ENCODE measurements at regions not wholly inside any gene's neighbourhood (a gene's known extent, or its start where the extent isn't known, plus 50 kb on each side); places are given as distances from the start of the nearest gene placed in this dataset.

DNA sequence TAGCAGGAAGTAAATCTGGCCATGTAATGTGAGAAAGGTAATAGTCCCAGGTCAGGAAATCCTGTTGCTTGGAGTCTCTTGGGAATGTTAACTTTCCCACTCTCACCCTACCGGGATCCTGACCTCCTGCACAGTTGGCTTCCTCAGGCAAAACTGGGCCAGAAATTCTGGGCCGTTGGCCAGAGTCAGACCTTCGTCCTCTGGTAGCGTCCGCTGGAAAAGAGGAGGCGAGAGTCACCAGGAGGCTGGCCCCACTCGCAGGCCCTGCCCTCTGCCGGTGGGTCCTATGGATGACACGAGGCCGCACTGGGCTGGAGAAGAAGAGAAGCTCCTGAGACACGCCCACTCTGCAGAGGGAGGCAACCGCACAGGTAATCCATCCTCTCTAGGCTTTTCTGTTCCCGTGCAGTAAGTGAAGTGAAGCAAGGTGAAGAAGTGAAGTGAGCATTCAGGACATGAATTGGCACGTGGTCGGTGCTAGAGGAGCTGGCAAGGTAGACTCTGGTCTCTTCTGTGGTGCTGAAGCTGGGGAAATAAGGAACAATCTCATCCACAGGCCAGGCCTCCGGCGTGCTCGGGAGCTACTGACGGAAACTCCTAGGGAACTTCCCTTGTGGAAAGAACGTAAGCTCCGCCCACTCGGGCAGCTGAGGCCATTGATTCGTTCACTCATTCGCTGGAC is 182.7 kb upstream of the GLI2 start:
- H3K9me3 Mint-ChIP-seq (ENCODE audit: insufficient read depth) = no peaks in the 10 kb centered on the region
- H3K36me3 Mint-ChIP-seq (ENCODE audit: low read depth) = no peaks in the 10 kb centered on the region
- no peak overlapping the region for H3K4me3 Mint-ChIP-seq
- no peaks in the 10 kb centered on the region for H3K4me1 Mint-ChIP-seq (ENCODE audit: low read depth)
- ATAC-seq (peak; percentile 85), DNase-seq (peak; percentile 52)
- CTCF ChIA-PET = interaction anchor here (0.6 to 1.5 kb wide), 5 partner anchors 8 to 1138 kb away, joined by 3 to 4 read pairs (median 3); no protein-coding TSS in a partner anchor
- H3K27me3 Mint-ChIP-seq (ENCODE audit: low read depth) = peaks cover 15% of the 10 kb centered on the region
- no peak overlapping the region for H3K27ac Mint-ChIP-seq
- POLR2A ChIA-PET = no interaction called here

DNA sequence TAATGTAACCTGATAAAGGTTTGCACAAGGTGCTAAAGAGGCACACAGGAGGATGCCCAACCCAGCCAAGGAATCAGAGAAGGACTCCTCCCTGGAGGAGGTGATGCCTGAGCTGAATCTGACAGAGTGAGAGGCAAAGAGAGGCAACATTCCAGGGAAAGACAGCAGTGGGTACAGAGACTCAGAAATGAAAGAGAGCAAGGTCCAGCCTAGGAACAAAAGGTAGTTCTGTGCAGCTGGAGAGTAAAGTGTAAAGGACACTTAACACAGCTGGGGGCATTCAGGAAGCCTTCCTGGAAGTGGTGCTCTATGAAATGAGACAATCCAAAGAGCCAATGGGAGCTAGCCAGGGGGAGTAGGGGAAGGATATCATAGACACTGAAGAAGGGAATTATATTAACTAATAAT is 181.0 kb upstream of the GLI2 start:
- Mint-ChIP-seq H3K36me3 (ENCODE audit: low read depth) (no peaks in the 10 kb centered on the region), H3K4me3 (no peak overlapping the region), H3K27me3 (ENCODE audit: low read depth) (peaks cover 15% of the 10 kb centered on the region), H3K27ac (no peak overlapping the region), H3K9me3 (ENCODE audit: insufficient read depth) (no peaks in the 10 kb centered on the region), H3K4me1 (ENCODE audit: low read depth) (no peaks in the 10 kb centered on the region)
- ChIA-PET POLR2A (no interaction called here), CTCF (no interaction called here)
- ATAC-seq (no peak), DNase-seq (no peak)

- Mint-ChIP-seq H3K27ac (no peak overlapping the region), H3K4me3 (no peak overlapping the region), H3K9me3 (ENCODE audit: insufficient read depth) (no peaks in the 10 kb centered on the region), H3K4me1 (ENCODE audit: low read depth) (no peaks in the 10 kb centered on the region), H3K36me3 (ENCODE audit: low read depth) (no peaks in the 10 kb centered on the region), H3K27me3 (ENCODE audit: low read depth) (peaks cover 15% of the 10 kb centered on the region)
- CTCF ChIA-PET = no interaction called here
- ATAC-seq (no peak), DNase-seq (no peak)
- POLR2A ChIA-PET = no interaction called here
Measured at GRCh38 chr2:120555092-120555491, 180.6 kb upstream of the GLI2 start.

DNA sequence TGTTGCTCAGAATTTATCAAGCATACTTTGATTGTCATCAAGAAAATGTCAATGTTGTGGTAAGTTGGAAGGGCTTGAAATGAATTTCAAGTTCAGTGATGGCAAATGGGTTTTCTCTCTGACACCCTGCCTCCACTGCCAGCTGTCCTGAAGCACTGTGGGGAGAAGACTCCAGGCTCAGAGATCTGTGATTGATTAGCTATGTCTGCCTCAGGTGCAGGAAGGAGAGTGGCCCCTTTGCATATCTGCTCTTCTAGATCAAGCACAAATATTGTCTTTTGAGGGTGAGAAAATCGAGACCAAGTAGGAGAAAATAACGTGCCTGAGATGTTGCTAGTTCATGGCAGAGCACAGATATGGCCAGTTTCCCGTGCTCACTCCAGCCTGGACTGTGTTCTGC is 178.8 kb upstream of the GLI2 start:
- Mint-ChIP-seq H3K27me3 (ENCODE audit: low read depth) (peaks cover 15% of the 10 kb centered on the region), H3K36me3 (ENCODE audit: low read depth) (no peaks in the 10 kb centered on the region), H3K4me1 (ENCODE audit: low read depth) (no peaks in the 10 kb centered on the region), H3K4me3 (no peak overlapping the region), H3K27ac (no peak overlapping the region), H3K9me3 (ENCODE audit: insufficient read depth) (no peaks in the 10 kb centered on the region)
- POLR2A ChIA-PET = no interaction called here
- CTCF ChIA-PET = no interaction called here
- DNase-seq (no peak), ATAC-seq (no peak)

- H3K4me1 Mint-ChIP-seq (ENCODE audit: low read depth) = no peaks in the 10 kb centered on the region
- ChIA-PET POLR2A (no interaction called here), CTCF (no interaction called here)
- H3K27ac Mint-ChIP-seq = no peak overlapping the region
- no peaks in the 10 kb centered on the region for H3K9me3 Mint-ChIP-seq (ENCODE audit: insufficient read depth)
- no peaks in the 10 kb centered on the region for H3K36me3 Mint-ChIP-seq (ENCODE audit: low read depth)
- DNase-seq (no peak), ATAC-seq (no peak)
- no peak overlapping the region for H3K4me3 Mint-ChIP-seq
- H3K27me3 Mint-ChIP-seq (ENCODE audit: low read depth) = peaks cover 12% of the 10 kb centered on the region
Measured at GRCh38 chr2:120558847-120559246, 176.8 kb upstream of the GLI2 start.

DNA sequence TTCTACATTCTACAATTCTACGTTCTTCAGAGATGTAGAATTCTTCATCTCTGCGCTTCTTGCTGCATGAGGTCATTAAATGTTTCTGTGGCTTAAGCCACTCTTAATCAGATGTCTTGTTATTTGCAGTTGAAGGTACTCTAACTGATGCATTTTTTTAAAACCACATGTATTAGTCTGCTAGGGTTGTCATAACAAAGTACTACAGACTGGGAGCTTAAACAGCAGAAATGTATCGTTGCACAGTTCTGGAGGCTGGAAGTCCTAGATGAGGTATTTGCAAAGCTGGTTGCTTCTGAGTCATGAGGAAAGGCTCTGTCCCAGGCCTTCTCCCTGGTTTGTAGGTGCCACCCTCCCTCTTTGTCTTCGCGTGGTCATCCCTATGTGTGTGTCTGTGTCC is 176.3 kb upstream of the GLI2 start:
- ChIA-PET POLR2A (no interaction called here), CTCF (no interaction called here)
- DNase-seq (no peak), ATAC-seq (no peak)
- Mint-ChIP-seq H3K4me1 (ENCODE audit: low read depth) (no peaks in the 10 kb centered on the region), H3K9me3 (ENCODE audit: insufficient read depth) (no peaks in the 10 kb centered on the region), H3K27ac (no peak overlapping the region), H3K27me3 (ENCODE audit: low read depth) (peaks cover 12% of the 10 kb centered on the region), H3K36me3 (ENCODE audit: low read depth) (no peaks in the 10 kb centered on the region), H3K4me3 (no peak overlapping the region)

- no peak overlapping the region for H3K4me3 Mint-ChIP-seq
- POLR2A ChIA-PET = no interaction called here
- no peaks in the 10 kb centered on the region for H3K9me3 Mint-ChIP-seq (ENCODE audit: insufficient read depth)
- ATAC-seq = no peak
- DNase-seq = no peak
- H3K4me1 Mint-ChIP-seq (ENCODE audit: low read depth) = no peaks in the 10 kb centered on the region
- CTCF ChIA-PET = no interaction called here
- H3K36me3 Mint-ChIP-seq (ENCODE audit: low read depth) = no peaks in the 10 kb centered on the region
- peaks cover 8% of the 10 kb centered on the region for H3K27me3 Mint-ChIP-seq (ENCODE audit: low read depth)
- H3K27ac Mint-ChIP-seq = no peak overlapping the region
Measured at GRCh38 chr2:120560330-120560729, 175.3 kb upstream of the GLI2 start.

DNA sequence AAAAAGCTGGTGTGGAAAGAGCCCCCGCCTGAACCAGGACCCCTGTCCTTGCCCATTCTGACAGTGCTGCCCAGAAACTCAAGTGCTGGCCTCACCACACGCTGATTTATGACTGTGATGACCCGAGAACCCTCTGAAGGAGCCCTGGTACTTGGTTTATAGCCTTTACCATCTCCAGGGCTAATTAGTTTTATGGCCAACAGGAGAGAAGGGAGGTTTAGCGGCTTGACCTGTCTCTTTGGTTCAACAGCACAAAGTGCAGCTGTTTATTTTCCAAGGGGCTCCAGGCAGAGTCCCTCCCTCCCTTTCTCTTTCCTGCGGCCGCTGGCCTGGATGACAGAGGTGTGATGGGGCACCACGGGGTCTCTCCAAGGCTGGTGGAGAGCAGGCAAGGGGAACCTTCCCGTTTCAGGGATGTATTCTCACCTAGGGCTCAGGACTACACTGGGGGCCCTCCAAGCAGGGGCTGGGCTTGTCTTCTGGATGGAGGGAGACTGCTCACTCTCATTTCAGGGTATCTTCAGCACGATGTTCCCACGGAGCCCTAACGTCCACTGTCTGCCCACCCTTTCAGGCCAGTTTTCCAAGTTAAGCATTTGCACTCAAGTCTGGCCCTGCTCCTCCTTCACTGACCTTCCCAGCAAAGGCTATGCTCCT is 174.2 kb upstream of the GLI2 start:
- no peak for ATAC-seq
- Mint-ChIP-seq H3K36me3 (ENCODE audit: low read depth) (no peaks in the 10 kb centered on the region), H3K9me3 (ENCODE audit: insufficient read depth) (no peaks in the 10 kb centered on the region), H3K4me3 (no peak overlapping the region), H3K27ac (no peak overlapping the region), H3K4me1 (ENCODE audit: low read depth) (no peaks in the 10 kb centered on the region), H3K27me3 (ENCODE audit: low read depth) (peaks cover 5% of the 10 kb centered on the region)
- DNase-seq = no peak
- POLR2A ChIA-PET = no interaction called here
- CTCF ChIA-PET = no interaction called here

DNA sequence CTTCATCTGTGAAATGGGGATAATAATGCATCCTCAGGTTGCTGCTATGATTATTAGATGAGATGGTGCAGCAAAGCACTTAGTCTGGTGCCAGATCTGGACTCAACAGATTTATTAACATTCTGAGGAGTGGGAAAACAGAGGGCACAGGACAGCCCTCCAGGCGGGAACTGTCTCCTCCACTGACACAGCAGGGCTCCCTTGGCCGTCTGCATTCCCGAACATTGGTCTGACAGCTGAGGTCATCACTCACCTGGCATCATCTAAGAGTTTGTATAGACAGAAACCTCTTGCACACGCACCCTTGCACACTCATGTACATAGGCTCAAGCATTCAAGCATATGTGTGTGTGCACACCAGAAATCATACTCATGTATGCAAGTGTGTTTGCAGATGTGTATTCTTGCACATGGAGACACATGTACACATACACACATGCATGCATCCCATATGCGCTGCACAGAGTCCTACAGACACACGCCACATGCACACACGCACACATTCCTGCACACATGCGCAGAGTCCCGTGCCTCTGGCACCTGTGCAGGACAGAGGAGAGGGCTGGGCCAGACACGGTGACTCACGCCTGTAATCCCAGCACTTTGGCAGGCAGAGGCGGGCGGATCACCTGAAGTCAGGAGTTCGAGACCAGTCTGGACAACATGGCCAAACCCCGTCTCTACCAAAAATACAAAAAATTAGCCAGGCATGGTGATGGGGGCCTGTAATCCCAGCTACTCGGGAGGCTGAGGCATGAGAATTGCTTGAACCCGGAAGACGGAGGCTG is 173.3 kb upstream of the GLI2 start:
- no peaks in the 10 kb centered on the region for H3K4me1 Mint-ChIP-seq (ENCODE audit: low read depth)

DNA sequence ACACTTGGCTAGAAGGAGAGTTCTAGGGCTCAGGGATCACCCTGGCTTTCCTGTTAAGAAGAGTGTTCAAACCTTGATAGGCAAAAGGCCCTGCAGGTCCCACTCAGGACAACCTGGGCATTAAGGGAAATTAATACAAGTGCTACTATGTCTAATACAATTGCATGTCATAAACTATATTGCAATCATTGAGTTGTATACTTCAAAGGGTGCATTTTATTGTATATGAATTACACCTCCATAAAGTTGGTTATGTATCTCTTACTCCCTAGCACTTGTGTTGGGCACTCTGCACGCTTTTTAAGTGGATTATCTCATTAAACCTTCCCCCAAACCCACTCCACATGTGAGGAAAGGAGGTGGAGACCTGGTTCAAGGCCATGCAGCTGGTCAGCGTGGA is 172.1 kb upstream of the GLI2 start:
- H3K4me1 Mint-ChIP-seq (ENCODE audit: low read depth) = no peaks in the 10 kb centered on the region
- no peak overlapping the region for H3K4me3 Mint-ChIP-seq
- CTCF ChIA-PET = no interaction called here
- ATAC-seq = no peak
- H3K27me3 Mint-ChIP-seq (ENCODE audit: low read depth) = no peaks in the 10 kb centered on the region
- no peak for DNase-seq
- POLR2A ChIA-PET = no interaction called here
- H3K9me3 Mint-ChIP-seq (ENCODE audit: insufficient read depth) = no peaks in the 10 kb centered on the region
- no peaks in the 10 kb centered on the region for H3K36me3 Mint-ChIP-seq (ENCODE audit: low read depth)
- H3K27ac Mint-ChIP-seq = no peak overlapping the region

More for the DNA sequence above, 173.3 kb upstream of the GLI2 start:
- no peaks in the 10 kb centered on the region for H3K27me3 Mint-ChIP-seq (ENCODE audit: low read depth)
- DNase-seq = no peak
- H3K36me3 Mint-ChIP-seq (ENCODE audit: low read depth) = no peaks in the 10 kb centered on the region
- no peak for ATAC-seq
- CTCF ChIA-PET = no interaction called here
- no peak overlapping the region for H3K4me3 Mint-ChIP-seq
- no peak overlapping the region for H3K27ac Mint-ChIP-seq
- POLR2A ChIA-PET = no interaction called here
- no peaks in the 10 kb centered on the region for H3K9me3 Mint-ChIP-seq (ENCODE audit: insufficient read depth)

GRCh38 chr2:120564213-120565094 is 171.2 kb upstream of the GLI2 start:
- CTCF ChIA-PET = no interaction called here

DNA sequence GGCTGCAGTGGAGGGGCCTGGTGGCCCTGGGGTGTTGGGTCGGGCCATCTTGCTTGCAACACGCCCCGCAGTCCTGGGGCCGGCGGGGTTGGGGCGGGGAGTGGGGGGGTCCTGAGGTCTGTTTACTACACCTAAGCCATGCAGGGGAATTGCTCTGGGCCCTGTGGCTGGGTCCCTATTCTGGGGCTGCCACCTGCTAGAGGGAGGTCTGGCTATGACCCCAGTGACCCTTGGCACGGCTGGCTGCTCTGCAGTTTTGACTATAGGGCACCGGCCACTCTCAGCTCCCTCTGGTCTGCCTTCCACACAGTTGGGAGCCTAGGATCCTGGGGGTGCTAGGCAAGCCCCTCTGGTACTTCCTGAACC is 170.6 kb upstream of the GLI2 start:
- ATAC-seq = no peak
- Mint-ChIP-seq H3K36me3 (ENCODE audit: low read depth) (no peaks in the 10 kb centered on the region), H3K9me3 (ENCODE audit: insufficient read depth) (no peaks in the 10 kb centered on the region)

More at GRCh38 chr2:120564213-120565094, 171.2 kb upstream of the GLI2 start:
- H3K9me3 Mint-ChIP-seq (ENCODE audit: insufficient read depth) = no peaks in the 10 kb centered on the region
- H3K27me3 Mint-ChIP-seq (ENCODE audit: low read depth) = no peaks in the 10 kb centered on the region
- no peaks in the 10 kb centered on the region for H3K4me1 Mint-ChIP-seq (ENCODE audit: low read depth)
- POLR2A ChIA-PET = no interaction called here
- DNase-seq (no peak), ATAC-seq (no peak)
- no peak overlapping the region for H3K4me3 Mint-ChIP-seq
- no peak overlapping the region for H3K27ac Mint-ChIP-seq
- H3K36me3 Mint-ChIP-seq (ENCODE audit: low read depth) = no peaks in the 10 kb centered on the region

More for the DNA sequence above, 170.6 kb upstream of the GLI2 start:
- Mint-ChIP-seq H3K27me3 (ENCODE audit: low read depth) (no peaks in the 10 kb centered on the region), H3K27ac (no peak overlapping the region), H3K4me1 (ENCODE audit: low read depth) (no peaks in the 10 kb centered on the region), H3K4me3 (no peak overlapping the region)
- DNase-seq = no peak
- CTCF ChIA-PET = no interaction called here
- POLR2A ChIA-PET = no interaction called here
